ENCODE measurements at regions not wholly inside any gene's neighbourhood (a gene's known extent, or its start where the extent isn't known, plus 50 kb on each side); places are given as distances from the start of the nearest gene placed in this dataset.

- H3K9me3 ChIP-seq (ENCODE audit: control insufficient read depth in 2 of 3, low read length in 3 of 3), result no peaks in the 10 kb centered on the region
- H3K27ac ChIP-seq (ENCODE audit: low read depth, low read length), result no peak overlapping the region
- Mint-ChIP-seq H3K4me3 (no peak overlapping the region), H3K9me3 (peaks cover 0 to 6% (median 0%) of the 10 kb centered on the region in 11 donors), H3K36me3 (no peaks in the 10 kb centered on the region), H3K4me1 (peaks cover 0 to 1% (median 0%) of the 10 kb centered on the region in 7 donors), H3K27ac (no peak overlapping the region), H3K27me3 (peaks cover 0 to 18% (median 11%) of the 10 kb centered on the region in 5 donors)
- ATAC-seq (no peak), DNase-seq (no peak)
- no peaks in the 10 kb centered on the region for H3K36me3 ChIP-seq (ENCODE audit: control insufficient read depth in 2 of 3, insufficient read depth in 3 of 3, low read length in 3 of 3)
- ChIA-PET POLR2A (no interaction called here), CTCF (no interaction called here)
- intact Hi-C loops (cut with micrococcal nuclease), result no loop called here
- no peak overlapping the region for H3K4me3 ChIP-seq (ENCODE audit: low read length)
- H3K27me3 ChIP-seq (ENCODE audit: control insufficient read depth in 2 of 2, insufficient read depth in 2 of 2, low read length in 2 of 2), result no peaks in the 10 kb centered on the region
- no peaks in the 10 kb centered on the region for H3K4me1 ChIP-seq (ENCODE audit: control insufficient read depth in 2 of 2, insufficient read depth in 2 of 2, low read length in 2 of 2)
Measured at GRCh38 chr3:194933465-194933864, 247.8 kb downstream of the FAM43A start.

DNA sequence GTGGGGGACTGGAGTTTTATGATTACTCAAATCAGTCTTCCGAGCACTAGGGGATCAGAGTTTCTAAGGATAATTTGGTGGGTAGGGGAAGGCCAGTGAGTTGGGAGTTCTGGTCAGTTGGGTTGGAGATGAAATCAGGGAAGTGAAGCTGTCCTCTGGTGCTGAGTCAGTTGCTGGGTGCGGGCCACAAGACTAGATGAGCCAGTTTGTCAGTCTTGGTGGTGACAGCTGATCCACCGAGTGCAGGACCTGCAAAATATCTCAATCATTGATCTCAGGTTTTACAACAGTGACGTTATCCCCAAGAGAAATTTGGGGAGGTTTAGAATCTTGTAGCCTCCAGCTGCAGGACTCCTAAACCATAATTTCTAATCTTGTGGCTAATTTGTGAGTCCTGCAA is 249.4 kb downstream of the FAM43A start:
- CTCF ChIA-PET, result interaction anchor here (0.7 kb wide), 1 partner anchor 39 kb away, joined by 3 read pairs; no protein-coding TSS in a partner anchor
- Histone ChIP-seq H3K27ac (ENCODE audit: low read depth, low read length) (no peak overlapping the region), H3K4me1 (ENCODE audit: control insufficient read depth in 2 of 2, insufficient read depth in 2 of 2, low read length in 2 of 2) (no peaks in the 10 kb centered on the region), H3K4me3 (ENCODE audit: low read length) (no peak overlapping the region), H3K27me3 (ENCODE audit: control insufficient read depth in 2 of 2, insufficient read depth in 2 of 2, low read length in 2 of 2) (no peaks in the 10 kb centered on the region), H3K36me3 (ENCODE audit: control insufficient read depth in 2 of 3, insufficient read depth in 3 of 3, low read length in 3 of 3) (no peaks in the 10 kb centered on the region), H3K9me3 (ENCODE audit: control insufficient read depth in 2 of 3, low read length in 3 of 3) (no peaks in the 10 kb centered on the region)
- POLR2A ChIA-PET, result no interaction called here
- intact Hi-C loops (cut with micrococcal nuclease), result no loop called here
- Mint-ChIP-seq H3K9me3 (peaks cover 0 to 6% (median 0%) of the 10 kb centered on the region in 11 donors), H3K27ac (no peak overlapping the region), H3K36me3 (no peaks in the 10 kb centered on the region), H3K27me3 (peaks cover 0 to 12% (median 4%) of the 10 kb centered on the region in 5 donors), H3K4me1 (peaks cover 0 to 3% (median 0%) of the 10 kb centered on the region in 7 donors), H3K4me3 (no peak overlapping the region)
- ATAC-seq (peak; percentile 62), DNase-seq (no peak)

- no peaks in the 10 kb centered on the region for H3K36me3 ChIP-seq (ENCODE audit: control insufficient read depth in 2 of 3, insufficient read depth in 3 of 3, low read length in 3 of 3)
- Mint-ChIP-seq H3K27me3 (peaks cover 3 to 13% (median 7%) of the 10 kb centered on the region in 5 donors), H3K27ac (no peak overlapping the region), H3K4me3 (no peak overlapping the region), H3K9me3 (peaks cover 0 to 6% (median 0%) of the 10 kb centered on the region in 11 donors), H3K4me1 (peaks cover 0 to 3% (median 0%) of the 10 kb centered on the region in 7 donors), H3K36me3 (no peaks in the 10 kb centered on the region)
- ChIA-PET POLR2A (no interaction called here), CTCF (interaction anchor here (0.7 kb wide), 1 partner anchor 40 kb away, joined by 3 read pairs; no protein-coding TSS in a partner anchor)
- no peaks in the 10 kb centered on the region for H3K4me1 ChIP-seq (ENCODE audit: control insufficient read depth in 2 of 2, insufficient read depth in 2 of 2, low read length in 2 of 2)
- no peaks in the 10 kb centered on the region for H3K27me3 ChIP-seq (ENCODE audit: control insufficient read depth in 2 of 2, insufficient read depth in 2 of 2, low read length in 2 of 2)
- no peak for ATAC-seq
- no peak overlapping the region for H3K4me3 ChIP-seq (ENCODE audit: low read length)
- intact Hi-C loops (cut with micrococcal nuclease), result no loop called here
- DNase-seq, result no peak
- no peak overlapping the region for H3K27ac ChIP-seq (ENCODE audit: low read depth, low read length)
- H3K9me3 ChIP-seq (ENCODE audit: control insufficient read depth in 2 of 3, low read length in 3 of 3), result no peaks in the 10 kb centered on the region
Measured at GRCh38 chr3:194935632-194936470, 250.2 kb downstream of the FAM43A start.

GRCh38 chr3:194936659-194937058 is 251.0 kb downstream of the FAM43A start:
- Histone ChIP-seq H3K27ac (ENCODE audit: low read depth, low read length) (no peak overlapping the region), H3K9me3 (ENCODE audit: control insufficient read depth in 2 of 3, low read length in 3 of 3) (no peaks in the 10 kb centered on the region), H3K4me1 (ENCODE audit: control insufficient read depth in 2 of 2, insufficient read depth in 2 of 2, low read length in 2 of 2) (no peaks in the 10 kb centered on the region), H3K27me3 (ENCODE audit: control insufficient read depth in 2 of 2, insufficient read depth in 2 of 2, low read length in 2 of 2) (no peaks in the 10 kb centered on the region), H3K4me3 (ENCODE audit: low read length) (no peak overlapping the region), H3K36me3 (ENCODE audit: control insufficient read depth in 2 of 3, insufficient read depth in 3 of 3, low read length in 3 of 3) (no peaks in the 10 kb centered on the region)
- intact Hi-C loops (cut with micrococcal nuclease), result no loop called here
- ATAC-seq, result no peak
- Mint-ChIP-seq H3K9me3 (peaks cover 0 to 6% (median 0%) of the 10 kb centered on the region in 11 donors), H3K27me3 (peaks cover 3 to 19% (median 14%) of the 10 kb centered on the region in 5 donors), H3K4me1 (peaks cover 0 to 4% (median 0%) of the 10 kb centered on the region in 7 donors), H3K36me3 (no peaks in the 10 kb centered on the region), H3K27ac (no peak overlapping the region), H3K4me3 (no peak overlapping the region)
- ChIA-PET CTCF (interaction anchor here (0.6 kb wide), 1 partner anchor 975 kb away, joined by 3 read pairs; no protein-coding TSS in a partner anchor), POLR2A (no interaction called here)
- no peak for DNase-seq

- Mint-ChIP-seq H3K27ac (no peak overlapping the region), H3K36me3 (no peaks in the 10 kb centered on the region), H3K4me1 (peaks cover 0 to 3% (median 0%) of the 10 kb centered on the region in 7 donors), H3K9me3 (peaks cover 0 to 4% (median 0%) of the 10 kb centered on the region in 11 donors), H3K4me3 (no peak overlapping the region), H3K27me3 (peaks cover under 1 to 22% (median 12%) of the 10 kb centered on the region in 5 donors)
- H3K36me3 ChIP-seq (ENCODE audit: control insufficient read depth in 2 of 3, insufficient read depth in 3 of 3, low read length in 3 of 3), result no peaks in the 10 kb centered on the region
- H3K27ac ChIP-seq (ENCODE audit: low read depth, low read length), result no peak overlapping the region
- CTCF ChIA-PET, result interaction anchor here (0.6 kb wide), 1 partner anchor 975 kb away, joined by 3 read pairs; no protein-coding TSS in a partner anchor
- no peaks in the 10 kb centered on the region for H3K27me3 ChIP-seq (ENCODE audit: control insufficient read depth in 2 of 2, insufficient read depth in 2 of 2, low read length in 2 of 2)
- ATAC-seq, result no peak
- no peaks in the 10 kb centered on the region for H3K4me1 ChIP-seq (ENCODE audit: control insufficient read depth in 2 of 2, insufficient read depth in 2 of 2, low read length in 2 of 2)
- DNase-seq, result no peak
- no peak overlapping the region for H3K4me3 ChIP-seq (ENCODE audit: low read length)
- intact Hi-C loops (cut with micrococcal nuclease), result no loop called here
- POLR2A ChIA-PET, result no interaction called here
- H3K9me3 ChIP-seq (ENCODE audit: control insufficient read depth in 2 of 3, low read length in 3 of 3), result no peaks in the 10 kb centered on the region
Measured at GRCh38 chr3:194937144-194937543, 251.5 kb downstream of the FAM43A start.

DNA sequence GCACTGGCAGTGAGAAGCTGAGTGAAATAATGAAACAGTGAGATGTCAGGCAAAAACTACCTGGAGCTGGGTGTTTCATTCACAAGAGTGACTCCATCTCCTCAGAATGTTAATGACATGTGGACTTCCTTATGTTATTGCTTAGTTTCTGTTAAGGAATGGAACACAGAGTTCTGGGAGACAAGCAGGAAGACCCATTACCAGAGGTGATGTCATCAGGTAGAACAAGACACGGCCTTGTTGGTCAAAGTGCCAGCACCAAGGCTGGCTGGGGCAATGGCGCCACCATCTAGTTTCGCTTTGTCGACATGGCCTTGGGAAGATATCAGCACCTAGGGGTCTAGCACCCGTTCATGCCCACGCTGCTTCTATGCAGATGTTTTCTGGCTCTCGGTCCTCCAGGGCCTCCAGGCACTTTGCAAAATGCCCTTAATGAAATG is 252.2 kb downstream of the FAM43A start:
- H3K4me1 ChIP-seq (ENCODE audit: control insufficient read depth in 2 of 2, insufficient read depth in 2 of 2, low read length in 2 of 2), result no peaks in the 10 kb centered on the region
- no peak for DNase-seq
- H3K27me3 ChIP-seq (ENCODE audit: control insufficient read depth in 2 of 2, insufficient read depth in 2 of 2, low read length in 2 of 2), result no peaks in the 10 kb centered on the region
- CTCF ChIA-PET, result no interaction called here
- no peaks in the 10 kb centered on the region for H3K36me3 ChIP-seq (ENCODE audit: control insufficient read depth in 2 of 3, insufficient read depth in 3 of 3, low read length in 3 of 3)
- POLR2A ChIA-PET, result no interaction called here
- no peak overlapping the region for H3K27ac ChIP-seq (ENCODE audit: low read depth, low read length)
- no peaks in the 10 kb centered on the region for H3K36me3 Mint-ChIP-seq
- H3K9me3 ChIP-seq (ENCODE audit: control insufficient read depth in 2 of 3, low read length in 3 of 3), result no peaks in the 10 kb centered on the region
- no peak overlapping the region for H3K4me3 Mint-ChIP-seq
- H3K27ac Mint-ChIP-seq, result no peak overlapping the region
- H3K9me3 Mint-ChIP-seq, result no peaks in the 10 kb centered on the region
- intact Hi-C loops (cut with micrococcal nuclease), result no loop called here
- H3K4me1 Mint-ChIP-seq, result peaks cover 0 to 3% (median 0%) of the 10 kb centered on the region in 7 donors
- no peak for ATAC-seq
- peaks cover 0 to 23% (median 9%) of the 10 kb centered on the region in 5 donors for H3K27me3 Mint-ChIP-seq
- H3K4me3 ChIP-seq (ENCODE audit: low read length), result no peak overlapping the region

Data from naive thymus-derived CD4-positive, alpha-beta T cell (primary cell).